CD4-positive, alpha-beta T cell treated with Interferon alpha-2 for 1 hour (primary cell): ENCODE measurements at regions not wholly inside any gene's neighbourhood (a gene's known extent, or its start where the extent isn't known, plus 50 kb on each side); places are given as distances from the start of the nearest gene placed in this dataset.

Experiments
- DNase-seq, 2 donors: peaks; one replicate each; pipeline ENCODE4 v3.0.0-alpha.2; 2020 to 2022

- no peak for DNase-seq
Measured at GRCh38 chr4:144304025-144304424, 163.5 kb upstream of the GYPA start.

GRCh38 chr4:144310535-144310934 lies 170.0 kb upstream of the GYPA start:
- no peak for DNase-seq

- no peak for DNase-seq
Measured at GRCh38 chr4:144313370-144313769, 172.9 kb upstream of the GYPA start.

- DNase-seq, result no peak
Measured at GRCh38 chr4:144316869-144317268, 176.4 kb upstream of the GYPA start.

- DNase-seq, result no peak
Measured at GRCh38 chr4:144318797-144319196, 178.3 kb upstream of the GYPA start.

GRCh38 chr4:144336633-144337032 lies 196.1 kb upstream of the GYPA start:
- no peak for DNase-seq

- no peak for DNase-seq
Measured at GRCh38 chr4:144338148-144338547, 197.6 kb upstream of the GYPA start.

- no peak for DNase-seq
Measured at GRCh38 chr4:144338834-144339233, 198.3 kb upstream of the GYPA start.

- no peak for DNase-seq
Measured at GRCh38 chr4:144340931-144341330, 200.4 kb upstream of the GYPA start.

- DNase-seq, result no peak
Measured at GRCh38 chr4:144342949-144343760, 202.6 kb upstream of the GYPA start.

GRCh38 chr4:144347121-144347520 lies 206.6 kb upstream of the GYPA start:
- DNase-seq, result no peak

GRCh38 chr4:144350706-144351105 lies 210.2 kb upstream of the GYPA start:
- no peak for DNase-seq

GRCh38 chr4:144351306-144351705 lies 210.8 kb upstream of the GYPA start:
- no peak for DNase-seq

GRCh38 chr4:144353292-144353691 lies 212.8 kb upstream of the GYPA start:
- no peak for DNase-seq

- peak in 1 of 2 donors; percentile 2 for DNase-seq
Measured at GRCh38 chr4:144355811-144356757, 215.6 kb upstream of the GYPA start.

GRCh38 chr4:144356941-144357381 lies 216.4 kb upstream of the GYPA start:
- DNase-seq, result no peak

- DNase-seq, result no peak
Measured at GRCh38 chr4:144357975-144358374, 217.5 kb upstream of the GYPA start.

- no peak for DNase-seq
Measured at GRCh38 chr4:144360146-144360793, 219.8 kb upstream of the GYPA start.

GRCh38 chr4:144362366-144362765 lies 221.8 kb upstream of the GYPA start:
- no peak for DNase-seq

GRCh38 chr4:144363890-144364289 lies 223.4 kb upstream of the GYPA start:
- no peak for DNase-seq

- no peak for DNase-seq
Measured at GRCh38 chr4:144366425-144366824, 225.9 kb upstream of the GYPA start.

GRCh38 chr4:144371485-144371884 lies 231.0 kb upstream of the GYPA start:
- DNase-seq, result no peak

GRCh38 chr4:144374065-144374464 lies 233.5 kb upstream of the GYPA start:
- no peak for DNase-seq
